SIG-M5 (cell line): ENCODE measurements at regions not wholly inside any gene's neighbourhood (a gene's known extent, or its start where the extent isn't known, plus 50 kb on each side); places are given as distances from the start of the nearest gene placed in this dataset.
"Not testable (repeated sequence)": the region's sequence is repeated elsewhere in the genome, so short reads cannot be mapped to it uniquely, and the experiment has no call there.

Experiments
- DNase-seq: peaks from one replicate; lab custom pipeline; 2025; lab: John Stamatoyannopoulos, UW

DNA sequence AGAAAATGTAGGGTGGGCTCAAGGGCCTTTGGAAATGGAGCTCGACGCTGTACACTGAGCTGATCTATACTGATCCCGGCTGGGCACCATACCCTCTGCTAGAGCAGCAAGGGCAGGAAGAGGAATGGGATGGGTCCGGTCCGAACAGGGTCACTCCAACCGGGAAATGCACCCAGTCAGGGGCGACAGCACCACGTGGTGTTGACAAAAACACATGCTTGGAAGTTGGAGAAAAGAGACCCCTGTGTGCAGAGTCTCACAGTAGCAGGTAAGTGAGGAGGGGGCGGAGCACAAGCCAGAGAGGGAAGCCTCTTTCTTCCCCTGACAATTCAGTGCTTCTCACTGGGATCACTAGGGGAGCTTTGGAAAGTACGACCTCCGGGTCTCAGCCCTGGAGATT is 84.1 kb upstream of the ASB18 start:
- no peak for DNase-seq

GRCh38 chr2:236348976-236349375 is 84.8 kb upstream of the ASB18 start:
- no peak for DNase-seq

- no peak for DNase-seq
Measured at GRCh38 chr2:236350426-236350825, 86.2 kb upstream of the ASB18 start.

DNA sequence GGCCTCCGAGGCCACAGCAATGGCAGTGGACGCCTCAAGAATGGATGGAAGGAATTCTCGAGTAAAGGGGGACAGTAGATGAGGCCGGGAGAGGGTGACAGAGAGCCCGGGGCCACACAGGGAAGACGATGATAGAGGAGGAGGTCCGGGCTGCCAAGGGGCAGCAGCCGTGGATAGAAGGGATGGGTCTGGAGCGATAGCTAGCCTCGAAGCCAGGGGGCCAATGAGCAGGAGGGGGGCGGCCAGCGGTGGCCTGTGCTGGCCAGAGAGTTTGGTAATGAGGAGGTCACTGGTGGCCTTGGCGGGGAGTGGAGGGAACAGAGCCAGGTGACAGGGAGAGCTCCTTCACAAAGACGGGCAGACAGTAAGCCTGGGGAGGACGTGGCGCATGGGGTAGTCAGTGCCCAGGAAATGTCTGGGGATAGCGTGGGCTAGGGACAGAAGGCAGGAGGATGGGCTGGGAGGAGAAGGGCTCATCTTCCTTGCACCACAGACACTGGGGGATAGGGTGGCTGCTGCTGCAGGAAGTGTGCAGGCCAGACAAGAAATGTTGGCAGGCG is 87.8 kb upstream of the ASB18 start:
- DNase-seq: no peak

DNA sequence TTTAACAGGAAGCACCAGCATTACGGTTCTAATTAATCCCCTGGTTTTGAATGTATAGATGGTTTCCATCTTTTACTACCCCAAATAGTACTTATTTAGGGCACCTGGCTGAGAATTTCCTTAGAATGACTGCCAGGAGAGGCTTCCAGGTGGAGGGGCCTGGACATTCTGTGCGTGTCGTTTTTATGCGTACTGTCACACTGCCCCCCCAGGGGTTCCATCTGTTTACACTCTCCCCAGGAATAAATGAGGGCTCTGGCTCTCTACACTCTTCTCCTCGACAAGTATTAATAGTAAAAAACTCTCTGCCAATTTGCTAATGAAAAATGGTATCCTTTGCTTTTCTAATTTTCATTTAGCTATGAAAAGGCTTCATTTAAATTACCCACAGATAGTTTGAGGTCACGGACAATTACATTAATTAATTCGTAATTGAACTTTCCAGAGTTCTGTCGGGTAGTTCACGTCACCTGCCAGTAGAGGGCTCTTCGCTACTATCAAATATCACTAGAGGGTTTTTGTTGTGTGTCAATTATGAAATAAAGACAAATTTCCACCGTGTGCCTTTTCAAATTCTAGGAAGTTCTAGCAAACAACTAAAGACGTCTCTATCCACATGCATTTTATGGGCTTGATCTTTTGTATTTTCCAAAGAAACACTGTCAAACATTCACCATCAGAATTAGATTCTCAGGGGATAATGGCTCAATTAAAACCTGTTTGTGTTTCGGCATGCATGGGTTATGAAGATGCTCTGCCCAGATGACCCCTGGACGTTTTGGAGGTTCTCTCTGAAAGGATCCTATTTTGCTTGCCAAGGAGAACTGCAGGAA is 88.8 kb upstream of the ASB18 start:
- DNase-seq: no peak

GRCh38 chr2:236353594-236353942 is 89.4 kb upstream of the ASB18 start:
- DNase-seq: no peak

GRCh38 chr2:236354056-236354940 is 90.1 kb upstream of the ASB18 start:
- DNase-seq: no peak

DNA sequence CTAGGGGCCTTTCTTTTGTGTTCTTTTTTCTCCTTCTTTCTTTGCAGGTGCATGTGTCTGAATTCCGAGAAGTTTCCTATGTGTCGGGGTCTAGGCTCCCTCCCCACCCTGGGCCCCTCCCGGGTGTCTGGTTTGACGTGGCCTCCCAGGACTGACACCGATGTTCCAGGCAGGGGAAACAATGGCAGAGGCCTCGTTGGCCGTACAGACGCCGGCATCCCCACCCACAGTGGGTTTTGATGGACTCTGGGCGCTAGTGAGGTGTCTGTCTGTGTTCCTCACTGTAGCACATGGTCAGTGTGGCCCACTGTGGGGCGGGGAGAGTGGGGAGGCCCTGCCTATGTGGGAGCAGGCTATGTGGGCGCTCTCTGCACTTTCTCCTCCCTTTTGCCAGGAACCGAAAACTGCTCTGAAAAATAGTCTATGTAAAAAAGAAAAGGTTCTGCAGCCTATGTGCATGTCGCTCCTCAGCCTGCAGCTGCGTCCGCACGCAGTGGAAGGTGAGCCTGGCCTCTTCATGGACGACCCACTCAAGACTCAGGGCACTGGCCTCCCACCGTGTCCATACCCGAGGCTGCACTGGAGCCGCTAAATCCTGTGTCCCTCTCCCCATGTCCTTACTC is 90.9 kb upstream of the ASB18 start:
- DNase-seq: no peak

DNA sequence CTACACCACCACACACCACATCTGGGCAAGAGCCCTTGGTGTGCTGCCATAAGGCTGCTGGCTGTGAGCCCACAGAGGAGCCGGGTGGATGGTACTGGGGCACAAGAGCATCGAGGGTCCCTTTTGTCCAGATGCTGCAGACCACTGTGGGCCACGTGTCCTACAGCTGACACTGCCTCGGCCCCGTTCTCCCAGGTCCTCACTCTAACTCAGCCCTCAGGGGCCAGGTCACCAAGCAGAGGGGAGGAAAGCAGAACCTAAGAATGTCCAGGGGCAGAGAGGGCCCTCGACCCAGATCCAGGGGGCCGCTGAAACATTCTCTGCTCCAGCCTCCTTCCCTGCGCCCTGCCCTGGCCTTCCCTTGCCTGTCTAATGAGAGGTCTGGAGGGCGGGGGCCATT is 91.7 kb upstream of the ASB18 start:
- DNase-seq: no peak

GRCh38 chr2:236356321-236356720 is 92.1 kb upstream of the ASB18 start:
- not testable (repeated sequence) for DNase-seq

DNA sequence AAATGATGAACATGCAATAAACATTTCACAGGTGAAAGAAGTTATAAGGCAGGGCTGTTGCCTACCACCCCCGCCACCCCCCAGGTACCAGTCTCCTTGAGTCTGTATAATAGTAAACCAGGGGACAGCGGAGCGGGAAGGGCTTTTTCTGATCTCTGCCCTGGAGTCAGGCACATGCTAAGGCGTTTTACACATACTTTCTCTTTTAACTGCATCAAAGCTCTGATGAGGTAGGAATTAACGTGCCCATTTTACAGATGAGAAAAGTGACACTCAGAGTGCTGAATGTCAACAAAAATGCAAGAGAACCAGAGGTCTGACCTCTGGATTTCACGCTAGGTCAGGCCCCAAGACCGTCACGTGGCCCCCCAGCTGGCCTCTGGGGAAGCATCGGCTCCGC is 94.3 kb upstream of the ASB18 start:
- DNase-seq: not testable (repeated sequence)

GRCh38 chr2:236359426-236360045 is 95.3 kb upstream of the ASB18 start:
- DNase-seq: no peak

GRCh38 chr2:236360496-236360895 is 96.3 kb upstream of the ASB18 start:
- no peak for DNase-seq

DNA sequence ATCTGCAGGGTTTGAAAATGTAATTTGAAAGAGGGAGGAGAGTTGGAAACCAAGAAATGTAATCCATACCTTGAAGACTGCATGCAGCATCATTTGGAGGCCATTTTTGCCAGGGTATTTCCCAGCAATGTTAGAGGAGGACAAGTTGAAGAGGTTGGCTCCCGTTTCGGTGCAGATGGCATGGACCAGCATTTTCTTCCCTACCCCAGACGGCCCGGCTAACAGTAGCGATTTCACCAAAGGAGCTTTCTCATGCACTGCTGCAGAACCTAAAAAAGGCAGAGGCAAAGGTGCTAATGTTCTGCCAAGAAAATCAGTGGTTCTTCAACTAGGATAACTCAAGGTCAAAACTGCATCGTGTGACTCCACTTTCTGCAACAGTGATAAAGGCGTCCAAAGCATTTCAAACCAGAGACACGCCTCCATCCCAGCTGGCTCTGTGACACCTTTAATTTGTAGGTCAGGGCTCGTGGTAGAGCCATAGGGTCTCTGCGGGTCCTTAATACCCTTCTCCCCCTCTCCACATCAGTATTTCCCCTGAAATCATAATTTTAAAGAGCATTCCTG is 99.6 kb upstream of the ASB18 start:
- no peak for DNase-seq

- DNase-seq: no peak
Measured at GRCh38 chr2:236365258-236366048, 101.2 kb upstream of the ASB18 start.

DNA sequence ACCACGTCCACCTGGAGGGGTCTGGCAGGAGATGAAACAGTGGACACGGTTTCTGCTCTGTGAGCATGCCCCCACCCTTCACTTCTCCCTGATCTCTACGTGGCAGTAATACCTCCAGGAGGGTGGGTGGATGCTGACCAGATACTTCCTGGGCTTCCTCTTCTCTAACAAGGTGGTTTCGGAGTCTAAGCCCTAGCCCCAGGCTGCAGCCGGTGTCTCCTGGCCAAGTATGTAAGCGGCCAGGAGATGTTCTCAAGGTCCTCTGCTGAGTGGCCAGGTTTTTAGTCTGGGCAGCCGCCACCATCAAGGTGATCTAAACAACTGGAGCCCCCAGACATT is 101.8 kb upstream of the ASB18 start:
- no peak for DNase-seq

- no peak for DNase-seq
Measured at GRCh38 chr2:236366397-236366796, 102.2 kb upstream of the ASB18 start.

DNA sequence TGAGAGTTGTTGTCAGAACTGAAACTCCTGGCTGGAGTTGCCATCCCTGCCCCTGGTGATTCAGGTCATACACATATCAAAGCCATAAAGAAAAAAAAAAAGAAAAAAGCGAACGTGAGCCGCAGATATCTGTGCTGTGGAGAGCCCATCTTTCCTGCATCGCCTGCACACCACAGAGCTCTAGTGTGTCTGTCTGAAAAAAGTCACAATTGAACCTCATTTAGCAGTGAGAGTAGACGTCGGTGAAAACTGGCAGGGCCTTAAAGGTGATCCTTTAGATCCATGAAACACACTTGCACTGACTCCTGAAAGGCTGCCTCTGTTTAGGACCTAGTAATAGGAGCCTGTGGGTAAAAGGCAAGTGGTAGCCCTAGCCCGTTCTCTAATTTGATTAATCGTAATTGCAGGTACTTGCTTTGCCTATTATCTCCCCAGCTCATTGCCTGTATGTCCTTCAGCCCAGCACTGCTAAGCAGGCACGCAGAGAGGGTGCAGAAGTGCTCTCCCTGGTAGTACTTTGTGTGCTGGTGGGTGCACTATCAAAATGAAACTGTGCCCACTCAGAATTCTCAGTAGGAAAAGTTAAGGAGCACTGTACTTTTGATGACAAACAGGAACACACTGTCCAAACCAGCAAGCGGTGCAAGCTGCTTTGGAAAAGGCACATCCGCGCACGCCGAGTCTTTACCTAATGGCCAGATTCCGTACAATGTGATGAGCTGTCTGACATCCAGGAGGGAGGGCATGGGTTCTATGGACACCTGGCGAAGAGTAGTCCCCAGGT is 103.5 kb upstream of the ASB18 start:
- no peak for DNase-seq

- DNase-seq: no peak
Measured at GRCh38 chr2:236369661-236370062, 105.5 kb upstream of the ASB18 start.

DNA sequence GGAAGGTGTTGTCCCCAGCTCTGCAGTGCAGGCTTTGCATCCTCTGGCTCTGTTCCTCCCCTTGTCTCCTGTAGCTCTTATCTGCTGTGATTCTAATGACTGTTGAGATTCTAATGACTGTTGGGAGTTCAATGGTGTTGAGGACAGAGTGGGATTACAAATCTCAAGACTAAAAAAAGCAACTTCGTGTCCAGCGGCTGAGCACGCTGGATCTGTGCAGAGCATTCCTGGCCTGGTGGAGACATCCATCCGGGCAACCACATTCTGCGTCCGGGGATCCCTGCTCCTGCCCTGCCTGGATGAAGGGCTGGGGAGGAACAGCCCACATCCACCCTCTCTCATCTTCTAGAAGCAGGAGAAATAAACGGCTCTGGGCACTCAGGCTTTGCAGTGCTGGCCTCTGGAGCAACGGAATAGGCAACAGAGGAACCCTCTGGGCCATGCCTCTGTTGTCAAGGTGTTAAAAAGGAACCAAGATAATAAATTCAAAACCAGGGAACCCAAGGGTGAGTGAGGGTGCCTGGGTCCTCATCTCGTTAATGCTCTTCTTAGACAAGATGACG is 106.7 kb upstream of the ASB18 start:
- DNase-seq: no peak
